Hematopoietic multipotent progenitor cell treated with erythropoietin and hydrocortisone succinate and interleukin-3 and kit ligand, for 8 days (in vitro differentiated cells): ENCODE measurements at regions not wholly inside any gene's neighbourhood (a gene's known extent, or its start where the extent isn't known, plus 50 kb on each side); places are given as distances from the start of the nearest gene placed in this dataset.
"Not testable (repeated sequence)": the region's sequence is repeated elsewhere in the genome, so short reads cannot be mapped to it uniquely, and the experiment has no call there.

Source experiments
- DNase-seq: peaks from one replicate; pipeline ENCODE4 v3.0.0-alpha.2; 2015

GRCh38 chr6:6414931-6415330, 94.5 kb upstream of the F13A1 start:
- no peak for DNase-seq

- no peak for DNase-seq
Measured at GRCh38 chr6:6417475-6417874, 97.0 kb upstream of the F13A1 start.

GRCh38 chr6:6418421-6418820, 98.0 kb upstream of the F13A1 start:
- no peak for DNase-seq

- no peak for DNase-seq
Measured at GRCh38 chr6:6420107-6420506, 99.6 kb upstream of the F13A1 start.

GRCh38 chr6:6434151-6434550, 113.7 kb upstream of the F13A1 start:
- no peak for DNase-seq

GRCh38 chr6:6434723-6435122, 114.3 kb upstream of the F13A1 start:
- no peak for DNase-seq

GRCh38 chr6:6436366-6436765, 115.9 kb upstream of the F13A1 start:
- no peak for DNase-seq

- DNase-seq = no peak
Measured at GRCh38 chr6:6436946-6437345, 116.5 kb upstream of the F13A1 start.

- no peak for DNase-seq
Measured at GRCh38 chr6:6438286-6438685, 117.8 kb upstream of the F13A1 start.

GRCh38 chr6:6439778-6440177, 119.3 kb upstream of the F13A1 start:
- DNase-seq = no peak

- DNase-seq = no peak
Measured at GRCh38 chr6:6452002-6452401, 131.5 kb upstream of the F13A1 start.

GRCh38 chr6:6453186-6453585, 132.7 kb upstream of the F13A1 start:
- DNase-seq = no peak

- no peak for DNase-seq
Measured at GRCh38 chr6:6455272-6455671, 133.2 kb upstream of the LY86 start.

- no peak for DNase-seq
Measured at GRCh38 chr6:6458172-6458571, 130.3 kb upstream of the LY86 start.

GRCh38 chr6:6459963-6460362, 128.6 kb upstream of the LY86 start:
- not testable (repeated sequence) for DNase-seq

GRCh38 chr6:6460416-6460815, 128.1 kb upstream of the LY86 start:
- DNase-seq = no peak

- no peak for DNase-seq
Measured at GRCh38 chr6:6461138-6461537, 127.4 kb upstream of the LY86 start.

- DNase-seq = no peak
Measured at GRCh38 chr6:6466967-6467761, 121.4 kb upstream of the LY86 start.

- DNase-seq = no peak
Measured at GRCh38 chr6:6469074-6469473, 119.4 kb upstream of the LY86 start.

GRCh38 chr6:6470123-6470522, 118.4 kb upstream of the LY86 start:
- DNase-seq = no peak

- DNase-seq = no peak
Measured at GRCh38 chr6:6471276-6471675, 117.2 kb upstream of the LY86 start.

GRCh38 chr6:6474170-6474920, 114.2 kb upstream of the LY86 start:
- DNase-seq = no peak

GRCh38 chr6:6479785-6480184, 108.7 kb upstream of the LY86 start:
- peak; percentile 89 for DNase-seq

- DNase-seq = peak; percentile 48
Measured at GRCh38 chr6:6482256-6482655, 106.3 kb upstream of the LY86 start.

GRCh38 chr6:6483168-6483567, 105.4 kb upstream of the LY86 start:
- no peak for DNase-seq
